ENCODE measurements at regions not wholly inside any gene's neighbourhood (a gene's known extent, or its start where the extent isn't known, plus 50 kb on each side); places are given as distances from the start of the nearest gene placed in this dataset.

DNA sequence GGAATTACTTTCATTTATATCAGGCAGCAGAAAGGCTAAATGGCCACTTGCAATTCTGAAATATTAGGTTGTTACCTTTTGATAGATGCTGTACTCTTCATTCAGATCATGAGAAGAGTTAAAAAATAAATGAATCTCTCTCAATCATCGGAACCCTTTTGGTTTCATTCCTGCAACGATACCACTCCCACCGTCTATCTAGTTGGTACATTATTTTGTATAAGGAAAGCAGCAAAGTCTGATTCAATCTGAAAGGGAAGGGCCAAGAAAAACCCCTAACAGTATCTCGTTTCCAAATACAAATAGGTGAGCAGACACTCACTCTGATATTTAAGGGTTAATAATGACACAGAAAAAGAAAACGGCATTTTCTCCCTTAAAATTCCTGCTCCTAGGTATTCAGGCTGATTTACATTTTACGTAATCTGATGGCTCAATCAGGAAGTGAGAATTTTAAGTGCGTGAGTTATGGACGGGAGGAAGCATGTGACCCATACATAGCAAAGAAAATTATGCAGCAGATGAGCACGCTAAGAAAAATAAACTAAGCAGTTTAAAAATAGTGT is 209.4 kb upstream of the KLF14 start:
- TF ChIP-seq CTCF (conservative IDR thresholded peaks at IDR 0.05; ENCODE audit: low read depth, low read length) (no peak), EZH2 (IDR thresholded peaks at IDR 0.05; ENCODE audit: borderline replicate concordance, low read depth, low read length, poor library complexity, severe bottlenecking) (no peak)

Data from A673 (cell line).